NB4 (cell line): ENCODE measurements at regions not wholly inside any gene's neighbourhood (a gene's known extent, or its start where the extent isn't known, plus 50 kb on each side); places are given as distances from the start of the nearest gene placed in this dataset.
"Not testable (repeated sequence)": the region's sequence is repeated elsewhere in the genome, so short reads cannot be mapped to it uniquely, and the experiment has no call there.

ENCODE experiments used
- MYC ChIP-seq: IDR thresholded peaks from 2 replicates; pipeline ENCODE4 v1.6.1; 2011; ENCODE audit warnings: low read depth, low read length
- POLR2A ChIP-seq: IDR thresholded peaks from 2 replicates; pipeline ENCODE4 v1.6.1; 2011; ENCODE audit warnings: mild to moderate bottlenecking; ENCODE audit not compliant: insufficient read length; ENCODE audit errors: extremely low read depth
- TF ChIP-seq, protein P1 (sequence below): IDR thresholded peaks from one replicate; pipeline ENCODE4 v1.5.1; 2012; ENCODE audit warnings: low read depth, low read length
- TF ChIP-seq, protein P2 (sequence below): IDR thresholded peaks from 2 replicates; pipeline ENCODE4 v1.6.1; 2011; ENCODE audit warnings: low read depth, low read length

DNA sequence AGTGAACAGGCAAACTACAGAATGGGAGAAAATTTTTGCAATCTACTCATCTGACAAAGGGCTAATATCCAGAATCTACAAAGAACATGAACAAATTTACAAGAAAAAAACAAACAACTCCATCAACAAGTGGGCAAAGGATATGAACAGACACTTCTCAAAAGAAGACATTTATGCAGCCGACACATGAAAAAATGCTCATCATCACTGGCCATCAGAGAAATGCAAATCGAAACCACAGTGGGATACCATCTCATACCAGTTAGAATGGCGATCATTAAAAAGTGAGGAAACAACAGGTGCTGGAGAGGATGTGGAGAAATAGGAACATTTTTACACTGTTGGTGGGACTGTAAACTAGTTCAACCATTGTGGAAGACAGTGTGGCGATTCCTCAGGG lies 167.8 kb upstream of the PWP1 start:
- not testable (repeated sequence) for TF ChIP-seq POLR2A, MYC
- TF ChIP-seq, protein P1, sequence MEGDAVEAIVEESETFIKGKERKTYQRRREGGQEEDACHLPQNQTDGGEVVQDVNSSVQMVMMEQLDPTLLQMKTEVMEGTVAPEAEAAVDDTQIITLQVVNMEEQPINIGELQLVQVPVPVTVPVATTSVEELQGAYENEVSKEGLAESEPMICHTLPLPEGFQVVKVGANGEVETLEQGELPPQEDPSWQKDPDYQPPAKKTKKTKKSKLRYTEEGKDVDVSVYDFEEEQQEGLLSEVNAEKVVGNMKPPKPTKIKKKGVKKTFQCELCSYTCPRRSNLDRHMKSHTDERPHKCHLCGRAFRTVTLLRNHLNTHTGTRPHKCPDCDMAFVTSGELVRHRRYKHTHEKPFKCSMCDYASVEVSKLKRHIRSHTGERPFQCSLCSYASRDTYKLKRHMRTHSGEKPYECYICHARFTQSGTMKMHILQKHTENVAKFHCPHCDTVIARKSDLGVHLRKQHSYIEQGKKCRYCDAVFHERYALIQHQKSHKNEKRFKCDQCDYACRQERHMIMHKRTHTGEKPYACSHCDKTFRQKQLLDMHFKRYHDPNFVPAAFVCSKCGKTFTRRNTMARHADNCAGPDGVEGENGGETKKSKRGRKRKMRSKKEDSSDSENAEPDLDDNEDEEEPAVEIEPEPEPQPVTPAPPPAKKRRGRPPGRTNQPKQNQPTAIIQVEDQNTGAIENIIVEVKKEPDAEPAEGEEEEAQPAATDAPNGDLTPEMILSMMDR = not testable (repeated sequence)
- TF ChIP-seq, protein P2, sequence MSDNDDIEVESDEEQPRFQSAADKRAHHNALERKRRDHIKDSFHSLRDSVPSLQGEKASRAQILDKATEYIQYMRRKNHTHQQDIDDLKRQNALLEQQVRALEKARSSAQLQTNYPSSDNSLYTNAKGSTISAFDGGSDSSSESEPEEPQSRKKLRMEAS = not testable (repeated sequence)
